Loucy (cell line): ENCODE measurements at regions not wholly inside any gene's neighbourhood (a gene's known extent, or its start where the extent isn't known, plus 50 kb on each side); places are given as distances from the start of the nearest gene placed in this dataset.

Experiments used
- H2AFZ ChIP-seq: fragments of 200-600 bp; sonication (generic); 2 replicates; pipeline ENCODE4 v1.6.0; 2016; ENCODE audit warnings: antibody characterized with exemption, mild to moderate bottlenecking, low read length, moderate library complexity
- H3F3A ChIP-seq: fragments of 200-600 bp; 2 replicates; pipeline ENCODE4 v1.6.0; 2016; ENCODE audit warnings: antibody characterized with exemption, low read depth, mild to moderate bottlenecking
- H3K27me3 ChIP-seq: fragments of 200-600 bp; sonication (generic); 2 replicates; pipeline ENCODE4 v1.6.1; 2014; ENCODE audit warnings: low read length, mild to moderate bottlenecking; ENCODE audit not compliant: insufficient read depth, poor library complexity, severe bottlenecking
- H3K36me3 ChIP-seq: fragments of 200-600 bp; sonication (generic); 2 replicates; pipeline ENCODE4 v1.6.1; 2016; ENCODE audit warnings: low read length; ENCODE audit not compliant: insufficient read depth
- H3K4me1 ChIP-seq: fragments of 200-600 bp; sonication (generic); 2 replicates; pipeline ENCODE4 v1.5.1; 2014; ENCODE audit warnings: low read length, mild to moderate bottlenecking; ENCODE audit not compliant: insufficient read depth, poor library complexity, severe bottlenecking
- H3K4me2 ChIP-seq: fragments of 200-600 bp; sonication (generic); 2 replicates; pipeline ENCODE4 v1.6.0; 2014; ENCODE audit warnings: antibody characterized with exemption, low read length, low read depth, mild to moderate bottlenecking; ENCODE audit not compliant: poor library complexity, severe bottlenecking
- H3K4me3 ChIP-seq: fragments of 200-600 bp; sonication (generic); 2 replicates; pipeline ENCODE4 v1.5.1; 2014; ENCODE audit warnings: low read length, mild to moderate bottlenecking, mixed read lengths; ENCODE audit not compliant: poor library complexity, severe bottlenecking
- H3K79me2 ChIP-seq: fragments of 200-600 bp; sonication (generic); 2 replicates; pipeline ENCODE4 v1.6.1; 2014; ENCODE audit warnings: low read length; ENCODE audit not compliant: insufficient read depth
- H3K9ac ChIP-seq: fragments of 200-600 bp; sonication (generic); 2 replicates; pipeline ENCODE4 v1.6.0; 2014; ENCODE audit warnings: mild to moderate bottlenecking, low read depth, low read length, moderate library complexity; ENCODE audit not compliant: poor library complexity, severe bottlenecking
- H3K9me2 ChIP-seq: fragments of 200-600 bp; sonication (generic); replicated peaks from 2 replicates; pipeline ENCODE4 v1.6.1; 2016; ENCODE audit warnings: low read depth, low read length, mixed read lengths
- H3K9me3 ChIP-seq: fragments of 200-600 bp; sonication (generic); 2 replicates; pipeline ENCODE4 v1.6.1; 2014; ENCODE audit warnings: mild to moderate bottlenecking, antibody characterized with exemption, low read length, low read depth; ENCODE audit not compliant: insufficient read depth
- H4K20me1 ChIP-seq: fragments of 200-600 bp; sonication (generic); 2 replicates; pipeline ENCODE4 v1.6.0; 2014; ENCODE audit warnings: antibody characterized with exemption, low read length, mild to moderate bottlenecking; ENCODE audit not compliant: insufficient read depth, poor library complexity, severe bottlenecking
- EZH2phosphoT487 ChIP-seq: fragments of 200-600 bp; IDR thresholded peaks from 2 replicates; pipeline ENCODE4 v1.6.1; 2018; ENCODE audit warnings: antibody characterized with exemption, mild to moderate bottlenecking, moderate library complexity, borderline replicate concordance
- TF ChIP-seq, protein P1 (sequence below): fragments of 200-600 bp; sonication (generic); conservative IDR thresholded peaks from 2 replicates; pipeline ENCODE4 v1.5.1; 2014; ENCODE audit warnings: mild to moderate bottlenecking, antibody characterized with exemption, low read length

DNA sequence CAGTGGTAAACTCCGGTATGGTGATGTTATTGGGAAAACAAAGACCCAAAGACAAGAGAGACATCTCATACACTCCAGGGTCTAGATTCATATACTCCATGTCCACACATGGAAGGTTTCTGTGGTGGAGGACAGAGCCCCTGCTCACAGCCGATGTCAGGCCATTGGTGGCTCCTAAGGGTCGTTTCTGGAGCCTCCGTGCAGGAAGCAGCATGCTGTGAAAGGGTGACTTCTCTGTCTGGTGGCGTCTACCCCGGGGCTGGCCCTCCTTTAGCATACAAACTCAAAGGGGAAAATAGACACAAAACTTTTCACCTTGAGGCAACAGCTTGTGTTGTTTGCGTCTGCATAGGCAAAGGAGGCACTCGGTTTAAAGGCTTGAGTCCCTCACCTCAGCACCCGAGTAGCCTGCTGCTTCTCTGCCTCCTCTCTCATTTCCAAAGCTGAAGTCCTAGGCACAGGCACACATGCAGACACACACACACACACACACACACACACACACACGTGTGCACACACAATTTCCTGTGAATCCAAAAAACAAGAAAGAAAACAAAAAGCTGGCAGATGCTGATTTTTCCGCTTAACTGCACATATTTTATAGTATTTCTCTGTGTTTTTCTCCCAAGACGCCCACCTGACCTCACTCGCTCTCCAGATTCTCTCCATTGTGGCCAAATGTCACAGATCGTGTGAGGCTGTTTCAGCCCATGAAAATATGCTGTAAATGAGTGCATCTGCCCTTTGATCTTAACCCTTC is 601.4 kb upstream of the MGMT start:
- no peak overlapping the region for H3K9ac ChIP-seq
- H3K4me1 ChIP-seq: no peaks in the 10 kb centered on the region
- no peaks in the 10 kb centered on the region for H3K36me3 ChIP-seq
- no peaks in the 10 kb centered on the region for H3K27me3 ChIP-seq
- TF ChIP-seq EZH2phosphoT487: no peak
- TF ChIP-seq, protein P1, sequence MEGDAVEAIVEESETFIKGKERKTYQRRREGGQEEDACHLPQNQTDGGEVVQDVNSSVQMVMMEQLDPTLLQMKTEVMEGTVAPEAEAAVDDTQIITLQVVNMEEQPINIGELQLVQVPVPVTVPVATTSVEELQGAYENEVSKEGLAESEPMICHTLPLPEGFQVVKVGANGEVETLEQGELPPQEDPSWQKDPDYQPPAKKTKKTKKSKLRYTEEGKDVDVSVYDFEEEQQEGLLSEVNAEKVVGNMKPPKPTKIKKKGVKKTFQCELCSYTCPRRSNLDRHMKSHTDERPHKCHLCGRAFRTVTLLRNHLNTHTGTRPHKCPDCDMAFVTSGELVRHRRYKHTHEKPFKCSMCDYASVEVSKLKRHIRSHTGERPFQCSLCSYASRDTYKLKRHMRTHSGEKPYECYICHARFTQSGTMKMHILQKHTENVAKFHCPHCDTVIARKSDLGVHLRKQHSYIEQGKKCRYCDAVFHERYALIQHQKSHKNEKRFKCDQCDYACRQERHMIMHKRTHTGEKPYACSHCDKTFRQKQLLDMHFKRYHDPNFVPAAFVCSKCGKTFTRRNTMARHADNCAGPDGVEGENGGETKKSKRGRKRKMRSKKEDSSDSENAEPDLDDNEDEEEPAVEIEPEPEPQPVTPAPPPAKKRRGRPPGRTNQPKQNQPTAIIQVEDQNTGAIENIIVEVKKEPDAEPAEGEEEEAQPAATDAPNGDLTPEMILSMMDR: no peak
- no peaks in the 10 kb centered on the region for H3K9me3 ChIP-seq
- no peaks in the 10 kb centered on the region for H3K79me2 ChIP-seq
- H3K4me2 ChIP-seq: no peak overlapping the region
- no peaks in the 10 kb centered on the region for H3F3A ChIP-seq
- no peaks in the 10 kb centered on the region for H4K20me1 ChIP-seq
- H2AFZ ChIP-seq: no peak overlapping the region
- no peaks in the 10 kb centered on the region for H3K9me2 ChIP-seq
- H3K4me3 ChIP-seq: no peak overlapping the region

DNA sequence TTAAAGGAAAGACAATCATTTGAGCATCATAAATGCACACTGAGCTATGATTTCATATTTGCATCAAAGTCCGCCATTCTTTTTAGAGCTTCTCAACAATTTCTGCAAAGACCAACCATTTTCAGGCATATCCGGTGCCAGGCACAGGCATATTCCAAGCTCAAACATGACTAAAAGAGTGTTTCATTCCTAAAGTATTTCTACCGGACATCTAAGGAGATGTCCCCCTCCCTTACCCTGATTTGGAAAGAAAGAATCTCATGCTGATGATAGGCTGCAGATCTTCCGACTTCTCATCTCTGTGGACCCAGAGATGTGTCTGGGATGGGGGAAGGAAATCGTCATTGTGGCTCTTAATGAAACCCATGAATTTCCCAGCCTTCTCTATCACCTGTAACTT is 600.5 kb upstream of the MGMT start:
- Histone ChIP-seq H3K9me2 (no peaks in the 10 kb centered on the region), H3K4me2 (no peak overlapping the region), H2AFZ (no peak overlapping the region), H3K9me3 (no peaks in the 10 kb centered on the region), H3K9ac (no peak overlapping the region), H3K79me2 (no peaks in the 10 kb centered on the region), H3K4me3 (no peak overlapping the region), H3K4me1 (no peaks in the 10 kb centered on the region), H3F3A (no peaks in the 10 kb centered on the region), H3K27me3 (no peaks in the 10 kb centered on the region), H4K20me1 (no peaks in the 10 kb centered on the region), H3K36me3 (no peaks in the 10 kb centered on the region)
- TF ChIP-seq, protein P1: no peak
- TF ChIP-seq EZH2phosphoT487: no peak

DNA sequence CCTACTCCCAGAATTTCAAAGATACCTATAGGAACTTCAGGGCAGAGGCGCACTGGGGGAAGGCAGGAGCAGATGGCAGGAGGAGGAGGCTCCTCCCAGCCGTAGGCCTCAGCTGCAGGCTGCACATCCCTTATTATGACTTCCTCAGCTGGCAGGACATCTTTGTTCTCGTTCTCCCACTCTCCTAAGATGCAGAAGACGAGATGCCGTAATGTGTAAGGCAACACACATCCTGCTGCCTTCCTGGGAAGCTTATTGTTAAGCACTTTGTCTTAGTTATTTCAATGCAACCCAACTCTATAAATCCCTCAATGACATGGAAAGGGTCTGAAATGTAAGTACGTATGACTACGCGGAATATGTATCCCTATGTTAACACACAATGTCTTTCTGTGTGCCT is 599.8 kb upstream of the MGMT start:
- Histone ChIP-seq H3K27me3 (no peaks in the 10 kb centered on the region), H4K20me1 (no peaks in the 10 kb centered on the region), H3F3A (no peaks in the 10 kb centered on the region), H3K79me2 (no peaks in the 10 kb centered on the region), H3K9me2 (no peaks in the 10 kb centered on the region), H3K9ac (no peak overlapping the region), H3K36me3 (no peaks in the 10 kb centered on the region), H3K4me3 (no peak overlapping the region), H3K9me3 (no peaks in the 10 kb centered on the region), H2AFZ (no peak overlapping the region), H3K4me2 (no peak overlapping the region), H3K4me1 (no peaks in the 10 kb centered on the region)
- TF ChIP-seq EZH2phosphoT487: no peak
- TF ChIP-seq, protein P1: no peak
